Glomerular endothelial cell (primary cell): ENCODE measurements at regions not wholly inside any gene's neighbourhood (a gene's known extent, or its start where the extent isn't known, plus 50 kb on each side); places are given as distances from the start of the nearest gene placed in this dataset.
"Not testable (repeated sequence)": the region's sequence is repeated elsewhere in the genome, so short reads cannot be mapped to it uniquely, and the experiment has no call there.

Source experiments
- DNase-seq: peaks from one replicate; pipeline ENCODE4 v3.0.0-alpha.2; 2011; ENCODE audit warnings: low read depth, low spot score; ENCODE audit errors: extremely low read depth

GRCh38 chr21:35169574-35169973 lies 120.5 kb upstream of the RUNX1 start:
- no peak for DNase-seq

GRCh38 chr21:35168735-35169134 lies 119.6 kb upstream of the RUNX1 start:
- DNase-seq, result no peak

GRCh38 chr21:35164971-35165483 lies 115.9 kb upstream of the RUNX1 start:
- no peak for DNase-seq

GRCh38 chr21:35164380-35164779 lies 115.3 kb upstream of the RUNX1 start:
- no peak for DNase-seq

GRCh38 chr21:35163411-35163810 lies 114.3 kb upstream of the RUNX1 start:
- DNase-seq, result no peak

GRCh38 chr21:35162831-35163230 lies 113.7 kb upstream of the RUNX1 start:
- DNase-seq, result no peak

GRCh38 chr21:35159881-35160280 lies 110.8 kb upstream of the RUNX1 start:
- DNase-seq, result no peak

GRCh38 chr21:35157374-35157773 lies 108.3 kb upstream of the RUNX1 start:
- DNase-seq, result not testable (repeated sequence)

- no peak for DNase-seq
Observed at GRCh38 chr21:35156293-35157278, 107.5 kb upstream of the RUNX1 start.

- no peak for DNase-seq
Observed at GRCh38 chr21:35154788-35155187, 105.7 kb upstream of the RUNX1 start.

- no peak for DNase-seq
Observed at GRCh38 chr21:35153671-35154070, 104.6 kb upstream of the RUNX1 start.

- no peak for DNase-seq
Observed at GRCh38 chr21:35150562-35151226, 101.6 kb upstream of the RUNX1 start.

- no peak for DNase-seq
Observed at GRCh38 chr21:35149698-35150097, 100.6 kb upstream of the RUNX1 start.

GRCh38 chr21:35147439-35147838 lies 98.3 kb upstream of the RUNX1 start:
- DNase-seq, result no peak

- DNase-seq, result no peak
Observed at GRCh38 chr21:35145626-35146233, 96.6 kb upstream of the RUNX1 start.

GRCh38 chr21:35144978-35145377 lies 95.9 kb upstream of the RUNX1 start:
- DNase-seq, result no peak

GRCh38 chr21:35142036-35142815 lies 93.1 kb upstream of the RUNX1 start:
- DNase-seq, result no peak

GRCh38 chr21:35139382-35139715 lies 90.2 kb upstream of the RUNX1 start:
- no peak for DNase-seq

GRCh38 chr21:35138665-35139381 lies 89.7 kb upstream of the RUNX1 start:
- no peak for DNase-seq

- DNase-seq, result no peak
Observed at GRCh38 chr21:35136586-35137219, 87.6 kb upstream of the RUNX1 start.
